NCI-H510A treated with DMSO at 0.1 percent for 48 hours (cell line): ENCODE measurements at regions not wholly inside any gene's neighbourhood (a gene's known extent, or its start where the extent isn't known, plus 50 kb on each side); places are given as distances from the start of the nearest gene placed in this dataset.
"Not testable (repeated sequence)": the region's sequence is repeated elsewhere in the genome, so short reads cannot be mapped to it uniquely, and the experiment has no call there.

Source experiments
- DNase-seq: peaks from one replicate; lab custom pipeline; 2025; lab: John Stamatoyannopoulos, UW

- no peak for DNase-seq
Measured at GRCh38 chr12:47610686-47611252, 95.1 kb downstream of the RPAP3 start.

- no peak for DNase-seq
Measured at GRCh38 chr12:47609806-47610205, 96.0 kb downstream of the RPAP3 start.

GRCh38 chr12:47608671-47609070 is 97.2 kb downstream of the RPAP3 start:
- not testable (repeated sequence) for DNase-seq

GRCh38 chr12:47604221-47604873 is 101.5 kb downstream of the RPAP3 start:
- no peak for DNase-seq

- no peak for DNase-seq
Measured at GRCh38 chr12:47602949-47603558, 102.8 kb downstream of the RPAP3 start.

- no peak for DNase-seq
Measured at GRCh38 chr12:47602325-47602724, 103.5 kb downstream of the RPAP3 start.

- no peak for DNase-seq
Measured at GRCh38 chr12:47601071-47601470, 104.8 kb downstream of the RPAP3 start.

GRCh38 chr12:47591795-47592194 is 114.0 kb downstream of the RPAP3 start:
- no peak for DNase-seq

GRCh38 chr12:47591361-47591791 is 114.5 kb downstream of the RPAP3 start:
- no peak for DNase-seq

GRCh38 chr12:47590771-47591360 is 115.0 kb downstream of the RPAP3 start:
- DNase-seq, result no peak

GRCh38 chr12:47586952-47587669 is 118.7 kb downstream of the RPAP3 start:
- DNase-seq, result no peak

GRCh38 chr12:47585507-47585906 is 120.3 kb downstream of the RPAP3 start:
- no peak for DNase-seq

- no peak for DNase-seq
Measured at GRCh38 chr12:47578836-47579235, 127.0 kb downstream of the RPAP3 start.

- DNase-seq, result no peak
Measured at GRCh38 chr12:47577206-47577989, 128.4 kb downstream of the RPAP3 start.

GRCh38 chr12:47576289-47576945 is 129.4 kb downstream of the RPAP3 start:
- DNase-seq, result no peak

- no peak for DNase-seq
Measured at GRCh38 chr12:47574252-47575021, 131.4 kb downstream of the RPAP3 start.

GRCh38 chr12:47573146-47573659 is 132.6 kb downstream of the RPAP3 start:
- no peak for DNase-seq

- no peak for DNase-seq
Measured at GRCh38 chr12:47570151-47570550, 135.7 kb downstream of the RPAP3 start.

- DNase-seq, result no peak
Measured at GRCh38 chr12:47562201-47562600, 143.6 kb downstream of the RPAP3 start.

GRCh38 chr12:47561746-47562145 is 144.1 kb downstream of the RPAP3 start:
- no peak for DNase-seq
